ENCODE measurements at regions not wholly inside any gene's neighbourhood (a gene's known extent, or its start where the extent isn't known, plus 50 kb on each side); places are given as distances from the start of the nearest gene placed in this dataset.

DNA sequence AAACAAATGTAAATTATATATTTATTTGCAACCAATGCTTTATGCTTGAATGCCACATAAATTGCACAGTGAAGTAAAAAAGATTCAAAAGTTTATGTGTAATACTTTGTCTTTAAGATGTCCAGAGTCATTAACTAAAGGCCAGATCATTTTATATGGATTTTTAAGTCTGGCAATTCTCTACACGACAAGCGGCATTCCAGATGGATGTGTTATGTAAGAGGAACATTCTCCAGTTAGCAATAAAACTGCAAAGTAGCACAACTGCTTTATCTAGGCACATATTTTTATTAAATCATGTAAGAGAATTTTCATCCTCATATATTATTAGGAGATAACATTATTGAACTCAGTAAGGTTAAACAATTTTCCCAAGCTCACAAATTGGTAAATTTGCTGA is 1717.7 kb upstream of the SEL1L start:
- no peak overlapping the region for H3K27ac ChIP-seq (ENCODE audit: low read depth in 2 of 2, low read length in 2 of 2)
- DNase-seq, result peak in 1 of 5 donors; percentile 9

DNA sequence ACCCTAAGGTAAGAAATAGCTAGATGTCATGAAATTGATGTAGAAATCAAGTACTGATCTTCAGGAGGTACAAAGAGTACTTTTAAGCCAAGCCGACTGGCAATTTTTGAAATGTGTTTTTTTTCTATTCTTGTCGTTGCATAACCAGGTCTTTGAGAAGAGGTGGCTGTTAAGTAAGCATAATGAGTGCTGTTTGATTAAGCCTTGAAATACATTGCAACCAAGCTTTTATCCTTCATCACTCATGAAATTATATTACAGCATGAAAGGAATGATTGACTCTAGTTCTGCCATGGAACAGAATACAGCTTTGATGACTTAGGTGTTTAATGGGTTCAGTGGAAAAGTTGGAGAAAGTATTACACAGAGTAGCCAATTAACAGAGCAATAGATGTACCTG is 1720.2 kb upstream of the SEL1L start:
- no peaks in the 10 kb centered on the region for H3K36me3 ChIP-seq (ENCODE audit: control insufficient read depth in 2 of 3, insufficient read depth in 3 of 3, low read length in 3 of 3)
- DNase-seq (no peak), FAIRE-seq (no peak)
- H3K9ac ChIP-seq (ENCODE audit: low read length in 3 of 3), result no peak overlapping the region
- no peaks in the 10 kb centered on the region for H3K9me3 ChIP-seq (ENCODE audit: control insufficient read depth in 2 of 3, insufficient read depth in 1 of 3, low read length in 3 of 3)
- no peaks in the 10 kb centered on the region for H3K4me1 ChIP-seq (ENCODE audit: control insufficient read depth in 2 of 3, insufficient read depth in 2 of 3, low read depth in 1 of 3, low read length in 3 of 3)
- H3K27me3 ChIP-seq (ENCODE audit: control insufficient read depth, insufficient read depth, low read length), result no peaks in the 10 kb centered on the region
- intact Hi-C loops (cut with DNase I), result no loop called here
- TF ChIP-seq, protein P1, sequence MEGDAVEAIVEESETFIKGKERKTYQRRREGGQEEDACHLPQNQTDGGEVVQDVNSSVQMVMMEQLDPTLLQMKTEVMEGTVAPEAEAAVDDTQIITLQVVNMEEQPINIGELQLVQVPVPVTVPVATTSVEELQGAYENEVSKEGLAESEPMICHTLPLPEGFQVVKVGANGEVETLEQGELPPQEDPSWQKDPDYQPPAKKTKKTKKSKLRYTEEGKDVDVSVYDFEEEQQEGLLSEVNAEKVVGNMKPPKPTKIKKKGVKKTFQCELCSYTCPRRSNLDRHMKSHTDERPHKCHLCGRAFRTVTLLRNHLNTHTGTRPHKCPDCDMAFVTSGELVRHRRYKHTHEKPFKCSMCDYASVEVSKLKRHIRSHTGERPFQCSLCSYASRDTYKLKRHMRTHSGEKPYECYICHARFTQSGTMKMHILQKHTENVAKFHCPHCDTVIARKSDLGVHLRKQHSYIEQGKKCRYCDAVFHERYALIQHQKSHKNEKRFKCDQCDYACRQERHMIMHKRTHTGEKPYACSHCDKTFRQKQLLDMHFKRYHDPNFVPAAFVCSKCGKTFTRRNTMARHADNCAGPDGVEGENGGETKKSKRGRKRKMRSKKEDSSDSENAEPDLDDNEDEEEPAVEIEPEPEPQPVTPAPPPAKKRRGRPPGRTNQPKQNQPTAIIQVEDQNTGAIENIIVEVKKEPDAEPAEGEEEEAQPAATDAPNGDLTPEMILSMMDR (IDR thresholded peaks at IDR 0.05; ENCODE audit: borderline replicate concordance, extremely low read depth, insufficient read depth), result no peak
- H3K4me3 ChIP-seq (ENCODE audit: low read length in 3 of 3), result no peak overlapping the region
- no peak overlapping the region for H3K27ac ChIP-seq (ENCODE audit: low read depth in 2 of 2, low read length in 2 of 2)

More for the DNA sequence above, 1717.7 kb upstream of the SEL1L start:
- TF ChIP-seq, protein P1 (IDR thresholded peaks at IDR 0.05; ENCODE audit: borderline replicate concordance, extremely low read depth, insufficient read depth), result no peak
- Histone ChIP-seq H3K4me1 (ENCODE audit: control insufficient read depth in 2 of 3, insufficient read depth in 2 of 3, low read depth in 1 of 3, low read length in 3 of 3) (no peaks in the 10 kb centered on the region), H3K36me3 (ENCODE audit: control insufficient read depth in 2 of 3, insufficient read depth in 3 of 3, low read length in 3 of 3) (no peaks in the 10 kb centered on the region), H3K27me3 (ENCODE audit: control insufficient read depth, insufficient read depth, low read length) (no peaks in the 10 kb centered on the region), H3K4me3 (ENCODE audit: low read length in 3 of 3) (no peak overlapping the region), H3K9me3 (ENCODE audit: control insufficient read depth in 2 of 3, insufficient read depth in 1 of 3, low read length in 3 of 3) (no peaks in the 10 kb centered on the region), H3K9ac (ENCODE audit: low read length in 3 of 3) (no peak overlapping the region)
- FAIRE-seq, result no peak
- intact Hi-C loops (cut with DNase I), result no loop called here

DNA sequence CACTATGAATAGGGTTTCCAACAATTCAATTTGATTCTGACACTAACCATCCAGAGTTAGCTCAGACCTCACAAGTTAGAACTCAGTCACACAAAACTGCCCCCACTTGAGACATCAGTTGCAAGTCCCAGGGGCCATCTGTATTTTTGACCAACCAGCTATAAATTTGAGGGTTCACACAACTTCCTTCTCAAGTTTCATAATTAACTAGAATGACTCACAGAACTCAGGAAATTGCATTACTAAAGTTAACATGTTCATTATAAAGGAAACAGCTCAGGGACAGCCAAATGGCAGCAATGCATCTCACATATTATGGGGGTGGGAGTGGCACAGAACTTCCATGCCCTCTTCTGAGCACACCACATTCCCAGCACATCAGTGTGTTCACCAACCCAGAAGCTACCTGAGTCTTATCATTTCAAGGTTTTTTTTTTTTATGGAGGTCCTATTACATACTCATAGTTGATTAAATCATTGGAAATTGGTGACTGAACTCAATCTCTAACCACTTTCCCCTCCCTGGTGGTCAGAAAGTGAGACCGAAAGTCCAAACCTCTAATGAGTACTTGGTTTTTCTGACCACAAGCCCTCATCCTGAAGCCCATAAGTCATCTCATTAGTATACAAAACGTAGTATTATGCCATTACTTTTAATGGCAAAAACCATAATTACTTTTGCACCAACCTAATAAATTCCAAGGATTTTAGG is 1721.5 kb upstream of the SEL1L start:
- H3K4me1 ChIP-seq (ENCODE audit: control insufficient read depth in 2 of 3, insufficient read depth in 2 of 3, low read depth in 1 of 3, low read length in 3 of 3), result no peaks in the 10 kb centered on the region
- no peaks in the 10 kb centered on the region for H3K9me3 ChIP-seq (ENCODE audit: control insufficient read depth in 2 of 3, insufficient read depth in 1 of 3, low read length in 3 of 3)
- H3K36me3 ChIP-seq (ENCODE audit: control insufficient read depth in 2 of 3, insufficient read depth in 3 of 3, low read length in 3 of 3), result no peaks in the 10 kb centered on the region
- H3K4me3 ChIP-seq (ENCODE audit: low read length in 3 of 3), result no peak overlapping the region
- no peak overlapping the region for H3K27ac ChIP-seq (ENCODE audit: low read depth in 2 of 2, low read length in 2 of 2)
- H3K27me3 ChIP-seq (ENCODE audit: control insufficient read depth, insufficient read depth, low read length), result no peaks in the 10 kb centered on the region
- H3K9ac ChIP-seq (ENCODE audit: low read length in 3 of 3), result no peak overlapping the region
- DNase-seq, result no peak
- no peak for FAIRE-seq
- intact Hi-C loops (cut with DNase I), result no loop called here
- TF ChIP-seq, protein P1 (IDR thresholded peaks at IDR 0.05; ENCODE audit: borderline replicate concordance, extremely low read depth, insufficient read depth), result no peak

DNA sequence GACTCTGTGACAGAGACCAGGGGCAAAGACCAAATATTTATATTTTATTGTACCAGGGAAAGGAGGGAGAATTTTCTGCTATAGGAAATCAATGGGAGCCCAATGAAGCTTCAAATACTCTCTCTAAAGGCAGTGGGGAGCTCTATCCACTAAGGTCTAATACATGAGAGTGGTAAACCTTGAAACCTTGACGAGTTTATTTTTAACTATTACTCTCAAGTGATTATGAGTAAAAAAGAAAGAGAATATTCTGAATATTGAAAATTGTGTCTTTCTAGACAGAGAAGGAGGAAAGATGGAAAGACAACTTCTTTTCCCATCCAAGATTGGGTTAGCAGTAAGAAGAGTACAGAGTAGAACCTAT is 1722.1 kb upstream of the SEL1L start:
- DNase-seq, result no peak
- Histone ChIP-seq H3K9ac (ENCODE audit: low read length in 3 of 3) (no peak overlapping the region), H3K4me3 (ENCODE audit: low read length in 3 of 3) (no peak overlapping the region), H3K4me1 (ENCODE audit: control insufficient read depth in 2 of 3, insufficient read depth in 2 of 3, low read depth in 1 of 3, low read length in 3 of 3) (no peaks in the 10 kb centered on the region), H3K36me3 (ENCODE audit: control insufficient read depth in 2 of 3, insufficient read depth in 3 of 3, low read length in 3 of 3) (no peaks in the 10 kb centered on the region), H3K27me3 (ENCODE audit: control insufficient read depth, insufficient read depth, low read length) (no peaks in the 10 kb centered on the region), H3K9me3 (ENCODE audit: control insufficient read depth in 2 of 3, insufficient read depth in 1 of 3, low read length in 3 of 3) (no peaks in the 10 kb centered on the region), H3K27ac (ENCODE audit: low read depth in 2 of 2, low read length in 2 of 2) (no peak overlapping the region)
- intact Hi-C loops (cut with DNase I), result no loop called here
- no peak for FAIRE-seq
- TF ChIP-seq, protein P1 (IDR thresholded peaks at IDR 0.05; ENCODE audit: borderline replicate concordance, extremely low read depth, insufficient read depth), result no peak

Measured in kidney (tissue), 13 donors.